ENCODE measurements at regions not wholly inside any gene's neighbourhood (a gene's known extent, or its start where the extent isn't known, plus 50 kb on each side); places are given as distances from the start of the nearest gene placed in this dataset.
A peak's percentile ranks its signal among the peaks of the same experiment; 100 is the strongest.
"Not testable (repeated sequence)": the region's sequence is repeated elsewhere in the genome, so short reads cannot be mapped to it uniquely, and the experiment has no call there.

DNA sequence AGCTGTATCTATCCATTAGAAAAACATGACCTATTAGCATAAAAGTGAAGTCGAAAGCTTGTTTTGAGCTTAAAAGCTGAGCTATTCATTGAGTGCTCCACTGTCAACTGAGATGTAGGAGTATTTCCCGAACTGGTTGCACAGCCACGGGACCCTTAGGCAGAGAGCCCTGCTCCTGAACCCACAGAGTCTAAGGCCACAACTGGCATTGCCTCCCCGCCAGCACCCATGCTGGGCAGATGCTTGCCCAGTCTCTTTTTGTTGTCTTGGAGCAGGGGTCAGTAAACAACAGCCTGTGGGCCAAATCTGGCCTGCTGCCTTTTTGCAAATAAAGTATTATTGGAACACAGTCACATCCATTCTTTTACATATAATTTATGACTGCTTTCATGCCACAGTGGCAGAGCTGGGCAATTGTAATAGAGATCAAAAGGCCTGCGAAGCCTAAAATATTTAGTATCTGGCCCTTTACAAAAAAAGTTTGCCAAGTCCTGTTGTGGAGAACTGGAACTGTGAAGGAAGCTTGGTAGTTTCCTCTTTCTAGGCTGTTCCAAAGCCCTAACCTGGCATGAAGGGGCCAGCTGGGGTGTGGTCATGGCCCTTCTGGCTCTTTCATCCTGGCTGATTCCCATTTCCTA lies 58.4 kb upstream of the WAPL start:
- DNase-seq = no peak

DNA sequence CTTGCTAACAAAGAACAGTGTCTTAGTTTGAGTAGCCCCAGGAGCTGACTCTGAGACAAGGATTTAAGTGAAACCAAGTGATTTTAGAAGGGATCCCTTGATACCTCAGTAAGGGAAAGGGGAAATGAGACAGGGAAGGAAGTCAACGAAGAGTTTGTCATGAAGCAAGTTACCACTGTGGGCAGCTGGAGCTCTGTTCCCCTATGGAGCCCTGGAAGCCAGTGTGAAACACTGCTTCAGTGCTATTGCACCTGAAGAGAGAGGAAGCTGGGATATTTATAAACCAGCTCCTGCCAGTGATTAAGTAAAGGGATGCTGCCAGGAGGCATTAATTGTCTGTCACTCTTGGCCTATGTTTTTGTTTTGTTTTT lies 58.9 kb upstream of the WAPL start:
- no peak for DNase-seq

DNA sequence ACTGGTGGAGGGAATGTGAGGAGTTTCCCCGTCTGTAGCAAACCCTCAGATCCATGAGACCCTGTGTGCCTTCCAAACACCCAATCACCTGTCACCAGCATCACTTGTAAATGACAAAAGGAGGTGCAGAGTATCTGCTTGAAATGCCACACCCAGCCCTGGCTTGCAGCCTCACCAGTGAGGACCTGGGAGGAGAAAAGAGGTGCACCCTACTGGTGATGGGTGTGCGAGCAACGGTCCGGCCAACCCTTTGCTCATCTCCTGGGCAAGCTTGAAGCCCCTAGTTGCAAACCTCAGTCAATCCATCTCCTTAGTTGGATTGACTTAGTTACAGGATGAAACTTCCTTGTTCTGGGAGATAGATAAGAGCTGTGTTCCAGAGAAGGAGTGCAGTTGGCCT lies 62.4 kb upstream of the WAPL start:
- no peak for DNase-seq

DNA sequence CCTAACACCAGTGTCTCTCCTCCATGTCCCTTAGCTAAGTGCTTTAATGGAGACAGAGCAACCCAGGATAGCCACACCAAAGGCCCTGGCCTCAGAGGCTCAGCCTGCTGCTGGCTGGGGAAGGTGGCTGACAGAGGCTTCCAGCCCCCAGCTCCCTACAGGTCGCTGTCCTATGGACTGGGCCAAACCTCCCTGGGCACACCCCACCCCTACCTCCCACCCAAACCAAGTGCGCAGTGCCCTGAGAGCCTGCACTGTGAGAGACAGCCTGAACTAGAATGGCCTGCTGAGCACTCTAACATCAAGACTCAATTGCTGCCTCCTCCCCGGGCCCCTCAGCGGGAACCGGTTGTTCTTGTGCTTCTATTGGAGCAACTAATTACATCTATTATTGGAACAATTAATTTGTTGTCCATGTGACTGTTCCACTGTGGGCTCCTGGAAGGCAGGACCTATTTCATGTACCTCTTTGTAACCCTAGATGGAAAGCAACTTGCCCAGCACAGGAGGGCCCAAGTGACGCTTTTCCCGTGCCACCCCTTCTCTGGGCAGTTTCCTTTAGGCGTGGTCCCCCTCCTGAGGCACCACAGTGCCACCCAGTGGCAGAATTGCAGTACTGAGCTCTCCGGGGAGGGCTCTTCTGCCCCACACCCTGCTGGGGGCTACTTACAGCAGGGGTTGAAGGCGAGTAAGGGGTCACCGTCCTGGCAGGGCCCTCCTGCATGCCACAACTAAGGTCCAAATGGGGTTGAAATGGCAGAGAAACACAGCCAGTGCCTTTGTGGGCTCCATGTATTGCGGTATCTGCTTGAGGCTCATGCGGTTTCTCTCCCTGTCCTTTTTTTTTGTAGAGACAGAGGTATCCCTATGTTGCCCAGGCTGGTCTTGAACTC lies 63.7 kb upstream of the WAPL start:
- peak; percentile 76 for DNase-seq

DNA sequence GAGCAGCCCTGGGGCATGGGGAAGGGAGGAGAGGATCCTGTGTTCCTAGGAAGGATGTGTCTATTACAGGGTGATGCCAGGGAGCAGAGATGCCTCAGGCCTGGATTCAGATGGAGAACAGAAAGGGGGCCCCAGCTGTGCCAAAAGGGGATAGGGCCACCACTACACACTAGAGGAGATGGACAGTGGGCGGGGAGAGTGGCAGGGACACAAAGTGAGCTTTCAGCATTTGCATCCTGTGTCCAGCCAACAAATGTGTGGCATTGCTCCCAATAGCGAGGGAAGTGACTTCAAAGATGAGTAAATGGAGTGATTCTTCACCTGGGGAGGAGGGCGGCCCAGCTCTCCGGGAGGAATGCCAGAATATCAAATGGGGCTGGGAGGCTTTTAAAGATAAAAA lies 64.9 kb upstream of the WAPL start:
- no peak for DNase-seq

DNA sequence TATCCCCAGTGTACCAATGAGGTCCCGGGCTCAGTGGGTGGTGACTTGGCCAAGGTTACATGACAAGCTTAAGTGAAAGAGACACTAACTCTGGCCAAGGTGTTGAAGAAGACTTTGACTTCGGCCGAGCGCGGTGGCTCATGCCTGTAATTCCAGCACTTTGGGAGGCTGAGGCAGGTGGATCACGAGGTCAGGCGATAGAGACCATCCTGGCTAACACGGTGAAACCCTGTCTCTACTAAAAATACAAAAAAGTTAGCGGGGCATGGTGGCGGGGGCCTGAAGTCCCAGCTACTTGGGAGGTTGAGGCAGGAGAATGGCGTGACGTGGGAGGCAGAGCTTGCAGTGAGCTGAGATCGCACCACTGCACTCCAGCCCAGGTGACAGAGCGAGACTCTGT lies 65.6 kb upstream of the OPN4 start:
- not testable (repeated sequence) for DNase-seq

DNA sequence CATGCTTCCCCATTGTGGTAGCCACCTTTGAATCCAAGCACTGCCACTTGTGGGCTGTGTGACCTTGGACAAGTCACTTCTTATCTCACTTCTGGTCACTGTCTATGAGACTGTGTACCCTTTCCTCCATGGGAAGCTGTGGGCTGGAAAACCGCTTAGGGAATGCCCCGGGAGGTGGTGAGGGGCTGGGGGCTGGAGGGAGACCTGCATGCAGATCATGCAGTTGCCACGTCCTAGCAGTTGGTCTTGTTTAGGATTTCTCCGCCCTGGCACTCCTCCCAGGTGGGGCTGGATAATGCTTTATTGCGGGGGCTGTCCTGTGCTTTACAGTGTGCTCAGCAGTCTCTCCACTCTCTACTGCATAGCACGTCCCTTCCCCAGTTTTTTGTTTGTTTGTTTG lies 62.9 kb upstream of the OPN4 start:
- DNase-seq = no peak

DNA sequence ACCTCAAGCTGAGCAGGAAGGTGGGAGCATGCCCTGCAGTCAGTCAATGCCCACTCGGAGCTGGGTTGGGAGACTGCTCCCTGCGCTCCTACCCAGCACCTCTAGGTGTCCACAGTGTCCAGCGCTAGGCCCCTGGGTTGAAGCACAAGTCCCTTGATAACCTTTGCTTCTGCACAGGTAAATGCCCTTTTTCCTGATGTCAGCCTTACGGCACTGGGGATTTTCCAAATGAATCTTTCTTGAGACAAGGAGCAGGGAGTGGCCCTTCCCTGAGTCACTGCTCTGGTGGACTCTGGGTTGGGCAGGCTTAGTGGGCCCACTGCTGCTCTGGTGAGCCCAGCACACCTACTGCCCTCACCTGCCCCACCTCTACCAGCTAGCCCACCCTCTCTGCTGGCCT lies 61.9 kb upstream of the OPN4 start:
- no peak for DNase-seq

GRCh38 chr10:86594535-86594934 lies 59.8 kb upstream of the OPN4 start:
- no peak for DNase-seq

GRCh38 chr10:86595496-86595895 lies 58.9 kb upstream of the OPN4 start:
- DNase-seq = no peak

- no peak for DNase-seq
These were observed 58.1 kb upstream of the OPN4 start for GRCh38 chr10:86596266-86596665.

GRCh38 chr10:86597306-86597705 lies 57.0 kb upstream of the OPN4 start:
- DNase-seq = no peak

DNA sequence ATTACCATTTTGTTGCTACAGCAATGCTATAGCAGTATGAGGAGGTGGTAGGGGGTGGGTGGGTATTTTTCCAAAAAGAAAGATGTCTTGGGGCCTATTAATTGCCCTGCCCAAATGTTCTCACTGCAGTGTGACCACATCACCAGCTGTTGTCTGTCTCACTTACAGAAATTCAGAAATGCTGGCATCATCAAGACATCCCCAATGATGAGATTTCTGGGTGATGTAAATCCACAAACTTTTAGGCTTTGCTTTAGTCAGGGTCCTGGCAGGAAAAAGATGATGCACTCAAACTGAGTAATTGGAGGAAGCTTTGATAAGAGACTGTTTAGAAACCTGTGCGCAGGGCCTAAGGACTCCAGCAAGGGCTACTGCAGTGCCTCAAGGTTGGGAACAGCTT lies 56.2 kb upstream of the OPN4 start:
- no peak for DNase-seq

GRCh38 chr10:86599041-86599440 lies 55.3 kb upstream of the OPN4 start:
- no peak for DNase-seq

DNA sequence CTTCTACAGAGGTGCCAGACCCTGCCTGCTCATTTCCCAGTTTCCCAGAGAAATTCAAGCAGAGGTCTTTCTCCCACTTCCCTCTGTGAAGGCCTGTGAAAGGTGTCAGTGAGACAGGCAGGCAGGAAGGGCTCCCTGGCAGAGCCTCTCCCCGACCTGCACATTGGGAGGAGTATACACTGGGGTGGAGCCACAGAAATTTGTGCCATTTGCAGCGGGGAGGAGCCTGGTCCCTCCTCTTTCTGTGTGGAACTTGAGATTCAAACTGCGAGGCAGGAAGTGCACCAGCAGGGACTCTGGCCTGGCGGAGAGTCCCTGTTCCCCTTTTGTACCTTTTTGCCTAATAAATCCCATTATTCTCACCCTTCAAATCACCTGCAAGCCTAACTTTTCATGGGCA lies 54.6 kb upstream of the OPN4 start:
- no peak for DNase-seq

DNA sequence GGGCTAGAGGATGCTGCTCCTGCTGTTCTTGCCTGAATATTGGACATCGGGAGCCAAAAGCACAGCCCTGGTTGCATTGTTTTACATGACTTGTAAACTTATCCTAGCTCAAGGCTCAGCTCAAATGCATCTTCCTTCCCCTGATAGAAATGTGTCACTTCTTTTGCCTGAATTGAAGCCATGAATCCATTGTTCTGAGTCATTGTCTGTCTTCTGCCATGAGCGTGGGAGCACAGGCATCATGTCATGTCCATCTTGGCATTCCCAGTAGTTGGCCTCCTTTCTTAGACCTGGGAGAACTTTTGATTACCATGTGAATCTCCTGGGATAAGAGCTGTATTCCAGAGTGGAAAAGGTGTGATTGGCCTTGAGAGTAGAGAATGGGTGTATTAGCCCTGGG lies 54.1 kb upstream of the OPN4 start:
- no peak for DNase-seq

DNA sequence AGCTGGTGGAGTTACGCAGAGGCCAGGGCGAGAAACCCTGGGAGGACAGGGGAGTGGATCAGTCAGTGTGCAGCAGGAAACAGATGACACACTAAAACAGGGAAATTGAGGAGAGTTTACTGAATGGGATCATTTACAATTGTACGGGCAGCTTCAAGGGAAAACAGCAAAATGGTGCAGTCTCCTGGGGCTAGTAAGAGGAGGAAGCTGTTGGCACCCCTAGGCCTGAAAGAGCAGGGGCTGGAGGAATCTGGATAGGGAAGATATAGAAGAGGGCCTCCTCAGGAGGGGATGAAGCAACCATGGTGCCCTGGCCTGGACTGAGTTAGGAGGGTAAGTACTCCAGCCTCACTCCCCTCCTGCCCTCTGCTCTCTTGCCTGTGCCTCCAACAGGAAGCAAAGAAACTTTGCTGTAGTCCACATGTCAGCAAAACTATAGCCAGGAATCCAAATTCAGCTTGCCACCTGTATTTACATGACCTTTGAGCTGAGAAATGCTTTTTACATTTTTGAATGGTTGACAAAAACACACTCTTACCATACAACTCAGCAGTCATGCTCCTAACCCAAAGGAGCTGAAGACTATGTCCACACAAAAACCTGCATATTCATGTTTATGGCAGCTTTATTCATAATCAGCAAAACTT lies 52.3 kb upstream of the OPN4 start:
- no peak for DNase-seq

- DNase-seq = no peak
These were observed 51.1 kb upstream of the OPN4 start for GRCh38 chr10:86603256-86603655.
